ENCODE measurements at regions not wholly inside any gene's neighbourhood (a gene's known extent, or its start where the extent isn't known, plus 50 kb on each side); places are given as distances from the start of the nearest gene placed in this dataset.
"Not testable (repeated sequence)": the region's sequence is repeated elsewhere in the genome, so short reads cannot be mapped to it uniquely, and the experiment has no call there.

DNA sequence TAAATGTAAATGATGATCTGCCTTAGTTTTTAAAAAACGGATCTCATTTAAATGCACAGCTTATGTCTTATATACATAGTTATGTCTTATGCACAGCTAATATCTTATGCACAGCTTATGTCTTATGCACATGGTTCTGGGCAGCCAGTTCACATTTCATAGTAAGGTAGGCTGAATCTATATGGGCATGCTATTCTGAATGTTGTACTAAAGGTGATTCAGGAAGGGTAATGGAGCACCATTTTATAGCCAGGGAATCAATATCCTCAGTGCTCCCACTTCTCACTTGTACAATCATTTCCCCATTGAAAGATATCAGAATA is 77.9 kb upstream of the MID1 start:
- BruUV-seq (replicated peaks) = no TSS peak
- H3K79me2 ChIP-seq (ENCODE audit: control insufficient read depth, insufficient read depth, low read length) = no peaks in the 10 kb centered on the region
- no peak for FAIRE-seq

DNA sequence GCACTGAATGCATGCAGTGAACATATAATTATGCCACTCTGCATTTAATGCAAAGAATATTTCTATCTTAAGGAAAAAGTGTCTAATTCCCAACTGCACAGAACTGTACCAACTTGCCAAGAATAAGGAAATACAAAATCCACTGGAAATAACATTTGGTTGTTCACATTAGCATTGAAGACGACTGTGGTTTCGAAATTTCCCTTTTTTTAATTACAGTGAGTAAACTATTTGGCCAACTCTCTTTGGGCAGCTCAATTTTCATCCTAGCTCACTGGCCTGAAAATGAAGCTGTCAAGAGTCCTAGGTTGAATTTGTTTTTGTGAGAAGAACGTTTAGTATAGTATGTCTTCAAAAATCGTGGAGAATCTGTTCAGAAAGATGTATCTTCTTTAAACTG is 81.6 kb upstream of the MID1 start:
- H3K36me3 ChIP-seq (ENCODE audit: control insufficient read depth in 2 of 2, extremely low read depth in 1 of 2, insufficient read depth in 2 of 2, low read length in 2 of 2) = no peaks in the 10 kb centered on the region
- no peak for TF ChIP-seq FOS (IDR thresholded peaks at IDR 0.05; ENCODE audit: borderline replicate concordance, insufficient read depth, low read length)
- TF ChIP-seq POLR2A (IDR thresholded peaks at IDR 0.05; ENCODE audit: low read depth, low read length) = no peak
- TF ChIP-seq, protein P1, sequence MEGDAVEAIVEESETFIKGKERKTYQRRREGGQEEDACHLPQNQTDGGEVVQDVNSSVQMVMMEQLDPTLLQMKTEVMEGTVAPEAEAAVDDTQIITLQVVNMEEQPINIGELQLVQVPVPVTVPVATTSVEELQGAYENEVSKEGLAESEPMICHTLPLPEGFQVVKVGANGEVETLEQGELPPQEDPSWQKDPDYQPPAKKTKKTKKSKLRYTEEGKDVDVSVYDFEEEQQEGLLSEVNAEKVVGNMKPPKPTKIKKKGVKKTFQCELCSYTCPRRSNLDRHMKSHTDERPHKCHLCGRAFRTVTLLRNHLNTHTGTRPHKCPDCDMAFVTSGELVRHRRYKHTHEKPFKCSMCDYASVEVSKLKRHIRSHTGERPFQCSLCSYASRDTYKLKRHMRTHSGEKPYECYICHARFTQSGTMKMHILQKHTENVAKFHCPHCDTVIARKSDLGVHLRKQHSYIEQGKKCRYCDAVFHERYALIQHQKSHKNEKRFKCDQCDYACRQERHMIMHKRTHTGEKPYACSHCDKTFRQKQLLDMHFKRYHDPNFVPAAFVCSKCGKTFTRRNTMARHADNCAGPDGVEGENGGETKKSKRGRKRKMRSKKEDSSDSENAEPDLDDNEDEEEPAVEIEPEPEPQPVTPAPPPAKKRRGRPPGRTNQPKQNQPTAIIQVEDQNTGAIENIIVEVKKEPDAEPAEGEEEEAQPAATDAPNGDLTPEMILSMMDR (IDR thresholded peaks at IDR 0.05; ENCODE audit: extremely low read depth in 1 of 2, insufficient read depth in 1 of 2, low read depth in 1 of 2, low read length in 2 of 2) = no peak
- no peak for TF ChIP-seq EZH2 (IDR thresholded peaks at IDR 0.05; ENCODE audit: borderline replicate concordance, low read depth, low read length, severe bottlenecking)
- TF ChIP-seq, protein P2, sequence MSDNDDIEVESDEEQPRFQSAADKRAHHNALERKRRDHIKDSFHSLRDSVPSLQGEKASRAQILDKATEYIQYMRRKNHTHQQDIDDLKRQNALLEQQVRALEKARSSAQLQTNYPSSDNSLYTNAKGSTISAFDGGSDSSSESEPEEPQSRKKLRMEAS (IDR thresholded peaks at IDR 0.05; ENCODE audit: insufficient read depth, insufficient read length) = no peak
- TF ChIP-seq MYC (IDR thresholded peaks at IDR 0.05; ENCODE audit: low read depth, low read length) = no peak
- TF ChIP-seq GATA2 (IDR thresholded peaks at IDR 0.05; ENCODE audit: insufficient read depth, insufficient read length, low read depth, low read length) = no peak
- no peaks in the 10 kb centered on the region for H4K20me1 ChIP-seq (replicated peaks; ENCODE audit: control insufficient read depth, extremely low read depth, insufficient read depth, low read length)
- BruUV-seq (replicated peaks) = no TSS peak
- CTCF ChIA-PET = interaction anchor here (1.4 kb wide), 1 partner anchor 21 kb away, joined by 4 read pairs; no protein-coding TSS in a partner anchor
- no peaks in the 10 kb centered on the region for H3K4me1 ChIP-seq (ENCODE audit: control insufficient read depth, extremely low read depth, insufficient read depth, low read length)
- no peaks in the 10 kb centered on the region for H3K79me2 ChIP-seq (ENCODE audit: control insufficient read depth, insufficient read depth, low read length)
- POLR2A ChIA-PET = no interaction called here
- dilution Hi-C loops (cut with MboI; ENCODE audit: extremely low pct_ligation_motif_present, low sequenced_read_pairs) (no loop called here), intact Hi-C loops (cut with micrococcal nuclease) (no loop called here)
- no peaks in the 10 kb centered on the region for H3K9me3 ChIP-seq (replicated peaks; ENCODE audit: control insufficient read depth, insufficient read depth, low read length)
- H3K27ac ChIP-seq (ENCODE audit: insufficient read depth, low read depth, low read length) = no peak overlapping the region
- H2AFZ ChIP-seq (ENCODE audit: low read depth, low read length) = no peak overlapping the region
- no peaks in the 10 kb centered on the region for H3K9me1 ChIP-seq (replicated peaks; ENCODE audit: control insufficient read depth, extremely low read depth, insufficient read depth, low read length)
- no peak for FAIRE-seq
- DNase-seq (ENCODE audit: low read depth, low spot score) = no peak
- H3K27me3 ChIP-seq (ENCODE audit: control insufficient read depth in 2 of 2, insufficient read depth in 2 of 2, low read length in 2 of 2) = no peaks in the 10 kb centered on the region
- no peak overlapping the region for H3K4me2 ChIP-seq (ENCODE audit: insufficient read depth, low read length)
- no peak overlapping the region for H3K4me3 ChIP-seq (replicated peaks in 1 of 3; ENCODE audit: insufficient read depth in 1 of 3, low read depth in 1 of 3, low read length in 3 of 3)
- H3K9ac ChIP-seq (replicated peaks; ENCODE audit: extremely low read depth, insufficient read depth, low read length) = no peak overlapping the region

More for the DNA sequence above, 77.9 kb upstream of the MID1 start:
- no peak overlapping the region for H3K4me2 ChIP-seq (ENCODE audit: insufficient read depth, low read length)
- intact Hi-C loops (cut with micrococcal nuclease) = no loop called here
- CTCF ChIA-PET = interaction anchor here (1.6 kb wide), 2 partner anchors 10 to 18 kb away, joined by 3 read pairs; no protein-coding TSS in a partner anchor
- POLR2A ChIA-PET = no interaction called here
- TF ChIP-seq GATA2 (IDR thresholded peaks at IDR 0.05; ENCODE audit: insufficient read depth, insufficient read length, low read depth, low read length) = no peak
- TF ChIP-seq, protein P2 (IDR thresholded peaks at IDR 0.05; ENCODE audit: insufficient read depth, insufficient read length) = no peak
- dilution Hi-C loops (cut with MboI; ENCODE audit: extremely low pct_ligation_motif_present, low sequenced_read_pairs) = no loop called here
- H3K27me3 ChIP-seq (ENCODE audit: control insufficient read depth in 2 of 2, insufficient read depth in 2 of 2, low read length in 2 of 2) = no peaks in the 10 kb centered on the region
- no peaks in the 10 kb centered on the region for H3K9me3 ChIP-seq (replicated peaks; ENCODE audit: control insufficient read depth, insufficient read depth, low read length)
- H3K4me3 ChIP-seq (replicated peaks in 1 of 3; ENCODE audit: insufficient read depth in 1 of 3, low read depth in 1 of 3, low read length in 3 of 3) = no peak overlapping the region
- no peak overlapping the region for H2AFZ ChIP-seq (ENCODE audit: low read depth, low read length)
- H4K20me1 ChIP-seq (replicated peaks; ENCODE audit: control insufficient read depth, extremely low read depth, insufficient read depth, low read length) = no peaks in the 10 kb centered on the region
- H3K9ac ChIP-seq (replicated peaks; ENCODE audit: extremely low read depth, insufficient read depth, low read length) = no peak overlapping the region
- H3K9me1 ChIP-seq (replicated peaks; ENCODE audit: control insufficient read depth, extremely low read depth, insufficient read depth, low read length) = no peaks in the 10 kb centered on the region
- no peak overlapping the region for H3K27ac ChIP-seq (ENCODE audit: insufficient read depth, low read depth, low read length)
- no peak for DNase-seq (ENCODE audit: low read depth, low spot score)
- no peaks in the 10 kb centered on the region for H3K36me3 ChIP-seq (ENCODE audit: control insufficient read depth in 2 of 2, extremely low read depth in 1 of 2, insufficient read depth in 2 of 2, low read length in 2 of 2)
- no peaks in the 10 kb centered on the region for H3K4me1 ChIP-seq (ENCODE audit: control insufficient read depth, extremely low read depth, insufficient read depth, low read length)

DNA sequence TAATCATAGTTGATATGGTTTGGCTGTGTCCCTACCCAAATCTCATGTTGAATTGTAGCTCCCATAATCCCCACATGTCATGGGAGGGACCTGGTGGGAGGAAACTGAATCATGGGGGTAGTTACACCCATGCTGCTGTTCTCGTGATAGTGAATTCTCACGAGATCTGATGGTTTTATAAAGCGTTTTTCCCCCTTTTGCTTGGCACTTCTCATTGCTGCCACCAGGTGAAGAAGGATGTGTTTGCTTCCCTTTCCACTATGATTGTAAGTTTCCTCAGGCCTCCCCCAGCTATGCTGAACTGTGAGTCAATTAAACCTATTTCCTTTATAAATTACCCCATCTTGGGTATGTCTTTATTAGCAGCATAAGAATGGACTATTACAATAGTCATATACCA is 86.0 kb upstream of the MID1 start:
- H3K79me2 ChIP-seq (ENCODE audit: control insufficient read depth, insufficient read depth, low read length); H3K27ac ChIP-seq (ENCODE audit: insufficient read depth, low read depth, low read length); CTCF ChIA-PET; H3K9me3 ChIP-seq (replicated peaks; ENCODE audit: control insufficient read depth, insufficient read depth, low read length); H3K4me3 ChIP-seq (replicated peaks in 1 of 3; ENCODE audit: insufficient read depth in 1 of 3, low read depth in 1 of 3, low read length in 3 of 3); BruUV-seq (replicated peaks); H3K9ac ChIP-seq (replicated peaks; ENCODE audit: extremely low read depth, insufficient read depth, low read length); H3K9me1 ChIP-seq (replicated peaks; ENCODE audit: control insufficient read depth, extremely low read depth, insufficient read depth, low read length); H3K4me2 ChIP-seq (ENCODE audit: insufficient read depth, low read length); H2AFZ ChIP-seq (ENCODE audit: low read depth, low read length); dilution Hi-C loops (cut with MboI; ENCODE audit: extremely low pct_ligation_motif_present, low sequenced_read_pairs); DNase-seq (ENCODE audit: low read depth, low spot score); intact Hi-C loops (cut with micrococcal nuclease); H3K27me3 ChIP-seq (ENCODE audit: control insufficient read depth in 2 of 2, insufficient read depth in 2 of 2, low read length in 2 of 2); H3K4me1 ChIP-seq (ENCODE audit: control insufficient read depth, extremely low read depth, insufficient read depth, low read length); H4K20me1 ChIP-seq (replicated peaks; ENCODE audit: control insufficient read depth, extremely low read depth, insufficient read depth, low read length); H3K36me3 ChIP-seq (ENCODE audit: control insufficient read depth in 2 of 2, extremely low read depth in 1 of 2, insufficient read depth in 2 of 2, low read length in 2 of 2); FAIRE-seq; POLR2A ChIA-PET: not testable (repeated sequence)

All from endothelial cell of umbilical vein (primary cell).